ENCODE measurements at regions not wholly inside any gene's neighbourhood (a gene's known extent, or its start where the extent isn't known, plus 50 kb on each side); places are given as distances from the start of the nearest gene placed in this dataset.

DNA sequence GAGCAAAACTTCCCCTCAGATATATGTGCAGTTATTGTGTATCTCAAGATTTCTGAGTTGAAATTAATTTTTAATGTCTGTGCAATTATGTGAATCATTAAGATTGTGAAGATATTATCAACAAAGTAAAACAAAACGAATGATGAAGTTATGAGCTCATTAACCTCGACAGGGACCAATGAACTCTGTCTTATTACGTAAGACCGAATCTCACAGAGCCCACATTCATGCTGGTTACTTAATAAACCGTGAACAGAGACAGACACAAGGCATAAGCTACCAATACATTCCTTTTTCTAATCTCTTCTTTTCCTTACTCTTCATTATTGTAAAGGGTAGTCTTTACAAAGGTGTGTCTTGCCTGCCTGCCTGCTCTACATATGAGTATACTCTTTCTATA lies 568.7 kb downstream of the RPS29 start:
- ChIA-PET POLR2A (no interaction called here), CTCF (no interaction called here)
- Histone ChIP-seq H3K9me2 (no peaks in the 10 kb centered on the region), H3K4me1 (ENCODE audit: control insufficient read depth in 1 of 2, insufficient read depth in 2 of 2, low read depth in 1 of 2, low read length in 1 of 2) (no peaks in the 10 kb centered on the region), H3F3A (replicated peaks; ENCODE audit: insufficient read depth) (no peaks in the 10 kb centered on the region), H3K9ac (no peak overlapping the region), H2AFZ (ENCODE audit: low read depth) (no peak overlapping the region), H3K9me3 (no peaks in the 10 kb centered on the region), H3K4me3 (ENCODE audit: low read depth in 2 of 2, low read length in 1 of 2) (no peak overlapping the region), H3K79me2 (ENCODE audit: insufficient read depth) (no peaks in the 10 kb centered on the region), H3K27ac (ENCODE audit: low read depth in 2 of 2, low read length in 1 of 2) (no peak overlapping the region), H4K20me1 (ENCODE audit: insufficient read depth) (no peaks in the 10 kb centered on the region), H3K27me3 (ENCODE audit: insufficient read depth) (no peaks in the 10 kb centered on the region), H3K4me2 (no peak overlapping the region), H3K36me3 (replicated peaks in 1 of 2; ENCODE audit: control insufficient read depth in 1 of 2, insufficient read depth in 2 of 2, low read length in 1 of 2) (no peaks in the 10 kb centered on the region)
- no peak for DNase-seq
- 20% methylated on average over 5 of the region's 5 CpGs for WGBS (ENCODE audit: low lambda C conversion rate)
- TF ChIP-seq MXI1 (IDR thresholded peaks at IDR 0.05; ENCODE audit: low read depth, low read length) (no peak), TEAD4 (IDR thresholded peaks at IDR 0.05; ENCODE audit: borderline replicate concordance, insufficient read depth) (no peak), YY1 (IDR thresholded peaks at IDR 0.05; ENCODE audit: low read depth) (no peak), ELF1 (IDR thresholded peaks at IDR 0.05) (no peak), TAF1 (IDR thresholded peaks at IDR 0.05; ENCODE audit: borderline replicate concordance, low read depth, low read length) (no peak), FOXM1 (IDR thresholded peaks at IDR 0.05; ENCODE audit: low read depth) (no peak), RXRA (IDR thresholded peaks at IDR 0.05; ENCODE audit: borderline replicate concordance, low read depth) (no peak), GABPA (IDR thresholded peaks at IDR 0.05; ENCODE audit: low read depth) (no peak), NFIC (IDR thresholded peaks at IDR 0.05; ENCODE audit: borderline replicate concordance) (no peak), EZH2phosphoT487 (IDR thresholded peaks at IDR 0.05; ENCODE audit: borderline replicate concordance, low read depth) (no peak), POLR2AphosphoS5 (IDR thresholded peaks at IDR 0.05; ENCODE audit: low read depth, low read length) (no peak), SIN3A (IDR thresholded peaks at IDR 0.05; ENCODE audit: borderline replicate concordance, low read depth, low read length) (no peak), EP300 (IDR thresholded peaks at IDR 0.05; ENCODE audit: borderline replicate concordance in 1 of 2, low read depth in 1 of 2, low read length in 1 of 2) (no peak)
- TF ChIP-seq, protein P1, sequence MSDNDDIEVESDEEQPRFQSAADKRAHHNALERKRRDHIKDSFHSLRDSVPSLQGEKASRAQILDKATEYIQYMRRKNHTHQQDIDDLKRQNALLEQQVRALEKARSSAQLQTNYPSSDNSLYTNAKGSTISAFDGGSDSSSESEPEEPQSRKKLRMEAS (IDR thresholded peaks at IDR 0.05; ENCODE audit: low read depth) = no peak
- TF ChIP-seq, protein P2, sequence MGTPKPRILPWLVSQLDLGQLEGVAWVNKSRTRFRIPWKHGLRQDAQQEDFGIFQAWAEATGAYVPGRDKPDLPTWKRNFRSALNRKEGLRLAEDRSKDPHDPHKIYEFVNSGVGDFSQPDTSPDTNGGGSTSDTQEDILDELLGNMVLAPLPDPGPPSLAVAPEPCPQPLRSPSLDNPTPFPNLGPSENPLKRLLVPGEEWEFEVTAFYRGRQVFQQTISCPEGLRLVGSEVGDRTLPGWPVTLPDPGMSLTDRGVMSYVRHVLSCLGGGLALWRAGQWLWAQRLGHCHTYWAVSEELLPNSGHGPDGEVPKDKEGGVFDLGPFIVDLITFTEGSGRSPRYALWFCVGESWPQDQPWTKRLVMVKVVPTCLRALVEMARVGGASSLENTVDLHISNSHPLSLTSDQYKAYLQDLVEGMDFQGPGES (IDR thresholded peaks at IDR 0.05; ENCODE audit: low read depth, low read length) = no peak
- TF ChIP-seq, protein P3, sequence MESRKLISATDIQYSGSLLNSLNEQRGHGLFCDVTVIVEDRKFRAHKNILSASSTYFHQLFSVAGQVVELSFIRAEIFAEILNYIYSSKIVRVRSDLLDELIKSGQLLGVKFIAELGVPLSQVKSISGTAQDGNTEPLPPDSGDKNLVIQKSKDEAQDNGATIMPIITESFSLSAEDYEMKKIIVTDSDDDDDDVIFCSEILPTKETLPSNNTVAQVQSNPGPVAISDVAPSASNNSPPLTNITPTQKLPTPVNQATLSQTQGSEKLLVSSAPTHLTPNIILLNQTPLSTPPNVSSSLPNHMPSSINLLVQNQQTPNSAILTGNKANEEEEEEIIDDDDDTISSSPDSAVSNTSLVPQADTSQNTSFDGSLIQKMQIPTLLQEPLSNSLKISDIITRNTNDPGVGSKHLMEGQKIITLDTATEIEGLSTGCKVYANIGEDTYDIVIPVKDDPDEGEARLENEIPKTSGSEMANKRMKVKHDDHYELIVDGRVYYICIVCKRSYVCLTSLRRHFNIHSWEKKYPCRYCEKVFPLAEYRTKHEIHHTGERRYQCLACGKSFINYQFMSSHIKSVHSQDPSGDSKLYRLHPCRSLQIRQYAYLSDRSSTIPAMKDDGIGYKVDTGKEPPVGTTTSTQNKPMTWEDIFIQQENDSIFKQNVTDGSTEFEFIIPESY (IDR thresholded peaks at IDR 0.05; ENCODE audit: borderline replicate concordance, low read depth) = no peak
- TF ChIP-seq, protein P4, sequence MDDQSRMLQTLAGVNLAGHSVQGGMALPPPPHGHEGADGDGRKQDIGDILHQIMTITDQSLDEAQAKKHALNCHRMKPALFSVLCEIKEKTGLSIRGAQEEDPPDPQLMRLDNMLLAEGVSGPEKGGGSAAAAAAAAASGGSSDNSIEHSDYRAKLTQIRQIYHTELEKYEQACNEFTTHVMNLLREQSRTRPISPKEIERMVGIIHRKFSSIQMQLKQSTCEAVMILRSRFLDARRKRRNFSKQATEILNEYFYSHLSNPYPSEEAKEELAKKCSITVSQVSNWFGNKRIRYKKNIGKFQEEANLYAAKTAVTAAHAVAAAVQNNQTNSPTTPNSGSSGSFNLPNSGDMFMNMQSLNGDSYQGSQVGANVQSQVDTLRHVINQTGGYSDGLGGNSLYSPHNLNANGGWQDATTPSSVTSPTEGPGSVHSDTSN (IDR thresholded peaks at IDR 0.05) = no peak

Data from SK-N-SH (cell line).